GM18517 (cell line): ENCODE measurements at regions not wholly inside any gene's neighbourhood (a gene's known extent, or its start where the extent isn't known, plus 50 kb on each side); places are given as distances from the start of the nearest gene placed in this dataset.
"Not testable (repeated sequence)": the region's sequence is repeated elsewhere in the genome, so short reads cannot be mapped to it uniquely, and the experiment has no call there.

Source experiments
- ATAC-seq: cut with Tn5 transposase; IDR thresholded peaks from one replicate; pipeline ENCODE4 v1.9.1; 2021; ENCODE audit warnings: mild to moderate bottlenecking, moderate library complexity; ENCODE audit not compliant: unreplicated experiment

DNA sequence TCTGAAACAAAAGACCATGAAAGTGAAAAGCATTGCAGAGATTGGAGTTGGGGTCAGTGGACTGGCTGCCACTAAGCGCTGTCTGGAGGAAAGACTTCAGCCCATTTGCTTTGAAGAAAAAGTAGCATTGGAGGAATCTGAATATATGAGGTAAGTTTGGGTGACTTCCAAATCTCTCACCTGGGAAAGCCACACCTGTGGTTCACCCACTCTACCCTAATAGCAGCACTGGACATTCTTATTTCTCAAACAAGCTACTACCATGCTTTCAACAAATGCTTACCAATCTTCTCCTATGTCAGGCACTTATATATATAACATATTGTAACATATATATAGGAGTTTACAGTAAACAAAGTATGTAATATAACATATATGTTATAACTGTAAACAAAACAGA is 76.0 kb upstream of the POGK start:
- no peak for ATAC-seq

DNA sequence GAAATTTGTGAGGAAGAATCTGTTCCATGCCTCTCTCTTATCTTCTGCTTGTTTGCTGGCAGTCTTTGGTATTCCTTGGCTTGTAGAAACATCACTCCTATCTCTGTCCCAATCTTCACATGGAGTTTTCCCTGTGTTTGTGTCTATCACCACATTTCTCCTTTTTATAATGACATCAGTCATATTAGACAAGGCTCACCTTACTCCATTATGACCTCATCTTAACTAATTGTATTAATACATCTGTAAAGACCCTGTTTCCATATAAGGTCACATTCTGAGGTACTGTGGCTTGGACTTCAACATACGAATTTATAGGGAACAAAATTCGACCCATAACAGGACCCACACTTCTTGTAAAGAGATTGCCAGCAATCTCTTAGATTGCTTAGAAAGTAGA is 72.3 kb upstream of the POGK start:
- no peak for ATAC-seq

DNA sequence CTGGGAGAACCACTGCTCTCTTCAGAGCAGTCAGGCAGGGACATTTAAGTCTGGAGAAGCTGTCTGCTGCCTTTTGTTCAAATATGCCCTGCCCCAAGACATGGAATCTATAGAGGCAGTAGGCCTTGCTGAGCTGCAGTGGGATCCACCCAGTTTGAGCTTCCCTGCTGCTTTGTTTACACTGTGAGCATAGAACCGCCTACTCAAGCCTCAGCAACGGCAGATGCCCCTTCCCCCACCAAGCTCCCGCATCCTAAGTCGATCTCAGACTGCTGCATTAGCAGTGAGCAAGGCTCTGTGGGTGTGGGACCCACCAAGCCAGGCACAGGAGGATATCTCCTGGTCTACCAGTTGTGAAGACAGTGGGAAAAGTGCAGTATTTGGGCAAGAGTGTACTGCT is 54.6 kb upstream of the POGK start:
- not testable (repeated sequence) for ATAC-seq

DNA sequence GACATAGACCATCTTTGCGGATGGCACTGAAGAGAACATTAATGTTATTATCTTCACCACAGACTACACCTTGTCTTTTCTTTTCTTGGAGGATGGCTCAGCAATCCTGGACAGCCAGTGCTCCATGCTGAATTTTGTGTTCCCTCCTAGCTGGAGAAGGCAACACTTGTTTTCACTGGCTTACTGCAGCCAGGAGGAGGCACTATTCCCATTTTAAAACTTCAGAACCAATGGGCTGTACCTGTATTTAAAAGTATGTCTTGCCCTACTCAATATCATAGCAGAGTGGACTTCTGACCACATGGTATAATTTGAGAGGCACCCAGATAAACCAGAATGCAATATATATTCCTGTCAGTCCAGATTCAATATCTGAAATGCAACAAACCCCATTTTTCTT is 53.3 kb upstream of the POGK start:
- no peak for ATAC-seq

DNA sequence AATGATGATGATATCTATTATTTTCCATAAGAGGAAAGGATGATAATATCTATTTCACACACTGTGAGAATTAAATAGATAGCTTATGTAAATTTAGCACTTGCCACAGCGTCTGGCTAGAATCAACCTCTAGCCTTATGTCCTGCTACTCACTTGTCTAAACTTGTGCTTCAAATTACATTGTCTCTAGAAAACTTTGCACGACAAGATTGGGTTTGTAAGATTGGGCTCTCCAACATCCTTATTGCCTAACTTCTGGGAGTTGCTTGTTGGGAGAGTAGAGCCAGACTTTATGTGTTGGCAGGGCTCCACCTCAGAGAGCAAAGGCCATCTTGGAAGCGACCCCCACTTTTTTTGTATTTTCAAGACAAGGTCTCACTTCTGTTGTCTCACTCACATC is 50.0 kb upstream of the POGK start:
- no peak for ATAC-seq
